ENCODE measurements at regions not wholly inside any gene's neighbourhood (a gene's known extent, or its start where the extent isn't known, plus 50 kb on each side); places are given as distances from the start of the nearest gene placed in this dataset.

- no peaks in the 10 kb centered on the region for H3K36me3 ChIP-seq
- no peak overlapping the region for H3K27ac ChIP-seq
- intact Hi-C loops (cut with DNase I) = no loop called here
- no peak overlapping the region for H3K4me3 ChIP-seq
- ATAC-seq (no peak), DNase-seq (no peak), FAIRE-seq (no peak)
- no peak for TF ChIP-seq CTCF (IDR thresholded peaks at IDR 0.05)
- no peaks in the 10 kb centered on the region for H3K4me1 ChIP-seq
- H3K9me3 ChIP-seq = no peaks in the 10 kb centered on the region
- no peaks in the 10 kb centered on the region for H3K27me3 ChIP-seq
Measured at GRCh38 chr6:142544199-142544838, 242.5 kb downstream of the ADGRG6 start.

GRCh38 chr6:142545147-142545546, 243.3 kb downstream of the ADGRG6 start:
- WGBS, 2 donors = 73% methylated on average over 4 of the region's 4 CpGs
- H3K9me3 ChIP-seq = no peaks in the 10 kb centered on the region
- H3K27me3 ChIP-seq = no peaks in the 10 kb centered on the region
- no peak overlapping the region for H3K27ac ChIP-seq
- no peak for TF ChIP-seq CTCF (IDR thresholded peaks at IDR 0.05)
- intact Hi-C loops (cut with DNase I) = no loop called here
- FAIRE-seq (no peak), DNase-seq (no peak), ATAC-seq (no peak)
- no peaks in the 10 kb centered on the region for H3K36me3 ChIP-seq
- no peaks in the 10 kb centered on the region for H3K4me1 ChIP-seq
- H3K4me3 ChIP-seq = no peak overlapping the region

- H3K9me3 ChIP-seq = no peaks in the 10 kb centered on the region
- FAIRE-seq = no peak
Measured at GRCh38 chr6:142548566-142548965, 246.8 kb downstream of the ADGRG6 start.

GRCh38 chr6:142550310-142551063, 248.7 kb downstream of the ADGRG6 start:
- intact Hi-C loops (cut with DNase I) = no loop called here
- Histone ChIP-seq H3K9me3 (no peaks in the 10 kb centered on the region), H3K4me3 (no peak overlapping the region), H3K36me3 (no peaks in the 10 kb centered on the region), H3K4me1 (no peaks in the 10 kb centered on the region), H3K27me3 (no peaks in the 10 kb centered on the region), H3K27ac (no peak overlapping the region)
- 68% methylated on average over 7 of the region's 7 CpGs for WGBS, 2 donors
- FAIRE-seq = no peak
- TF ChIP-seq CTCF (IDR thresholded peaks at IDR 0.05) = no peak
- DNase-seq = no peak
- ATAC-seq = no peak

More at GRCh38 chr6:142548566-142548965, 246.8 kb downstream of the ADGRG6 start:
- Histone ChIP-seq H3K4me1 (no peaks in the 10 kb centered on the region), H3K27me3 (no peaks in the 10 kb centered on the region), H3K4me3 (no peak overlapping the region), H3K36me3 (no peaks in the 10 kb centered on the region), H3K27ac (no peak overlapping the region)
- TF ChIP-seq CTCF (IDR thresholded peaks at IDR 0.05) = no peak
- WGBS, 2 donors = 61 to 69% methylated on average over 1 of the region's 1 CpG
- no peak for ATAC-seq
- intact Hi-C loops (cut with DNase I) = no loop called here
- DNase-seq = no peak

GRCh38 chr6:142551274-142551811, 249.5 kb downstream of the ADGRG6 start:
- no peaks in the 10 kb centered on the region for H3K4me1 ChIP-seq
- TF ChIP-seq CTCF (IDR thresholded peaks at IDR 0.05) = no peak
- H3K4me3 ChIP-seq = no peak overlapping the region
- H3K27ac ChIP-seq = no peak overlapping the region
- intact Hi-C loops (cut with DNase I) = no loop called here
- H3K9me3 ChIP-seq = no peaks in the 10 kb centered on the region
- DNase-seq = no peak
- FAIRE-seq = no peak
- WGBS, 2 donors = 46 to 52% methylated on average over 9 of the region's 9 CpGs
- H3K36me3 ChIP-seq = no peaks in the 10 kb centered on the region
- no peaks in the 10 kb centered on the region for H3K27me3 ChIP-seq
- peak in 1 of 4 donors; percentile 22 for ATAC-seq
